ENCODE measurements at regions not wholly inside any gene's neighbourhood (a gene's known extent, or its start where the extent isn't known, plus 50 kb on each side); places are given as distances from the start of the nearest gene placed in this dataset.

DNA sequence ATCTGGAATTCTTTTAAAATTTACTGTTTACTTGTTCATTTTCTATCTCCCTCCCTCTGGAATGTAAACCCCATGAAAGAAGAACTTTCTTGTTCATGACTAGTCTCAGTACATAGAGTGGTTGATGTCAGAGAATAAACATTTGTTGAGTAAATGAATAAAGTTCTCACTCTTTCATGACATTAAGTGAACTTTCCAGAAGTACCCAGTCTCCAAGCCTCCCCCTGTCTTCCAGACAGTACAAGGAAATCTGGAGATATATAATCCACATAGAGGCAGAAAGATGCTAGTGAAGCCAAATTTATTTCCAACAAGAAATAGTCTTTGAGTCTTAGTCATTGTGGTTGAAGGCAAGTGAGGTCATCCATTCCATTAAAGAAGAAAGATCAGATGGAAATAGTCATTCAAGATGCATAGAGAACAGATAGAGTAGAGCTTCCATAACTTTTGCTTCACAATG is 71.5 kb upstream of the GALNT15 start:
- no peaks in the 10 kb centered on the region for H3K79me1 ChIP-seq (ENCODE audit: insufficient read depth, low read depth, low read length, poor library complexity, severe bottlenecking)
- no peak overlapping the region for H4K5ac ChIP-seq (ENCODE audit: insufficient read length, low read depth, low read length)
- no peaks in the 10 kb centered on the region for H3K27me3 ChIP-seq (ENCODE audit: insufficient read depth, low read length)
- Mint-ChIP-seq H3K4me3 (no peak overlapping the region), H3K4me1 (peaks cover 3 to 6% of the 10 kb centered on the region in 2 experiments; a peak in 1 of 4 replicates), H3K27ac (no peak overlapping the region), H3K36me3 (ENCODE audit: insufficient read depth in 1 of 3, low read depth in 3 of 3) (no peaks in the 10 kb centered on the region), H3K9me3 (peaks cover 0 to 2% of the 10 kb centered on the region in 2 experiments; a peak in 1 of 5 replicates), H3K27me3 (ENCODE audit: low read depth) (peaks cover 4% of the 10 kb centered on the region; the same call in 1 of the 2 replicates)
- no peak for DNase-seq
- no peak overlapping the region for H3K4me2 ChIP-seq (ENCODE audit: insufficient read depth, insufficient read length, low read length)
- no peak overlapping the region for H3K18ac ChIP-seq (ENCODE audit: insufficient read length, low read depth, low read length)
- H2BK12ac ChIP-seq (ENCODE audit: insufficient read length, low read depth, low read length): no peak overlapping the region
- H2AFZ ChIP-seq (ENCODE audit: low read length): no peak overlapping the region
- H2BK5ac ChIP-seq (ENCODE audit: insufficient read length, low read length): no peak overlapping the region
- no peak overlapping the region for H2AK5ac ChIP-seq (ENCODE audit: insufficient read length, low read length)
- H3K4ac ChIP-seq (ENCODE audit: low read depth, low read length): no peak overlapping the region
- no peaks in the 10 kb centered on the region for H3K4me1 ChIP-seq (ENCODE audit: insufficient read depth, low read length)
- H3K9ac ChIP-seq (ENCODE audit: extremely low read depth, insufficient read length, low read length): no peak overlapping the region
- H3K9me3 ChIP-seq (ENCODE audit: control insufficient read depth, low read depth, low read length): no peaks in the 10 kb centered on the region
- no peaks in the 10 kb centered on the region for H3K23me2 ChIP-seq (ENCODE audit: insufficient read length, low read depth, low read length, poor library complexity, severe bottlenecking)
- no peak overlapping the region for H4K8ac ChIP-seq (replicated peaks; ENCODE audit: insufficient read length, low read depth, low read length)
- no peak overlapping the region for H2BK20ac ChIP-seq (ENCODE audit: low read depth, low read length, poor library complexity, severe bottlenecking)
- no peak overlapping the region for H3T11ph ChIP-seq (ENCODE audit: low read length)
- no peaks in the 10 kb centered on the region for H4K20me1 ChIP-seq (ENCODE audit: control insufficient read depth, insufficient read depth, insufficient read length)
- H2BK120ac ChIP-seq (ENCODE audit: low read depth, low read length, poor library complexity, severe bottlenecking): no peak overlapping the region
- H3K23ac ChIP-seq (ENCODE audit: insufficient read length, low read depth, low read length): no peak overlapping the region
- H3K79me2 ChIP-seq (ENCODE audit: insufficient read depth, low read length): no peaks in the 10 kb centered on the region
- no peak overlapping the region for H3K27ac ChIP-seq (ENCODE audit: insufficient read length, low read depth, low read length)
- no peak overlapping the region for H3K14ac ChIP-seq (ENCODE audit: insufficient read depth, low read length)
- TF ChIP-seq, protein P1, sequence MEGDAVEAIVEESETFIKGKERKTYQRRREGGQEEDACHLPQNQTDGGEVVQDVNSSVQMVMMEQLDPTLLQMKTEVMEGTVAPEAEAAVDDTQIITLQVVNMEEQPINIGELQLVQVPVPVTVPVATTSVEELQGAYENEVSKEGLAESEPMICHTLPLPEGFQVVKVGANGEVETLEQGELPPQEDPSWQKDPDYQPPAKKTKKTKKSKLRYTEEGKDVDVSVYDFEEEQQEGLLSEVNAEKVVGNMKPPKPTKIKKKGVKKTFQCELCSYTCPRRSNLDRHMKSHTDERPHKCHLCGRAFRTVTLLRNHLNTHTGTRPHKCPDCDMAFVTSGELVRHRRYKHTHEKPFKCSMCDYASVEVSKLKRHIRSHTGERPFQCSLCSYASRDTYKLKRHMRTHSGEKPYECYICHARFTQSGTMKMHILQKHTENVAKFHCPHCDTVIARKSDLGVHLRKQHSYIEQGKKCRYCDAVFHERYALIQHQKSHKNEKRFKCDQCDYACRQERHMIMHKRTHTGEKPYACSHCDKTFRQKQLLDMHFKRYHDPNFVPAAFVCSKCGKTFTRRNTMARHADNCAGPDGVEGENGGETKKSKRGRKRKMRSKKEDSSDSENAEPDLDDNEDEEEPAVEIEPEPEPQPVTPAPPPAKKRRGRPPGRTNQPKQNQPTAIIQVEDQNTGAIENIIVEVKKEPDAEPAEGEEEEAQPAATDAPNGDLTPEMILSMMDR (conservative IDR thresholded peaks at IDR 0.05): no peak
- no peak overlapping the region for H2BK15ac ChIP-seq (ENCODE audit: low read depth, low read length)
- no peak overlapping the region for H3K56ac ChIP-seq (ENCODE audit: insufficient read length, low read depth, low read length)
- no peak overlapping the region for H4K91ac ChIP-seq (ENCODE audit: insufficient read length, low read depth, low read length)
